ENCODE measurements at regions not wholly inside any gene's neighbourhood (a gene's known extent, or its start where the extent isn't known, plus 50 kb on each side); places are given as distances from the start of the nearest gene placed in this dataset.

- TF ChIP-seq CTCF (IDR thresholded peaks at IDR 0.05) (no peak), POLR2A (IDR thresholded peaks at IDR 0.05) (no peak), POLR2AphosphoS5 (IDR thresholded peaks at IDR 0.05) (no peak)
These were observed 632.3 kb downstream of the TFAP2B start for GRCh38 chr6:51450958-51451357.

Data from suprapubic skin (tissue), 4 donors.